NCI-H2081 (cell line): ENCODE measurements at regions not wholly inside any gene's neighbourhood (a gene's known extent, or its start where the extent isn't known, plus 50 kb on each side); places are given as distances from the start of the nearest gene placed in this dataset.

Experiments
- DNase-seq, 2 experiments: peaks; one replicate each; lab custom pipeline; 2025; lab: John Stamatoyannopoulos, UW

- no peak for DNase-seq
Measured at GRCh38 chr14:98707522-98707921, 564.5 kb downstream of the BCL11B start.

GRCh38 chr14:98708555-98708954 lies 563.4 kb downstream of the BCL11B start:
- no peak for DNase-seq

GRCh38 chr14:98711453-98711852 lies 560.5 kb downstream of the BCL11B start:
- no peak for DNase-seq

- DNase-seq, result no peak
Measured at GRCh38 chr14:98714626-98715425, 557.2 kb downstream of the BCL11B start.

GRCh38 chr14:98716133-98716532 lies 555.9 kb downstream of the BCL11B start:
- no peak for DNase-seq

- DNase-seq, result no peak
Measured at GRCh38 chr14:98721061-98721460, 550.9 kb downstream of the BCL11B start.

- no peak for DNase-seq
Measured at GRCh38 chr14:98724734-98725133, 547.3 kb downstream of the BCL11B start.

- no peak for DNase-seq
Measured at GRCh38 chr14:98725191-98725590, 546.8 kb downstream of the BCL11B start.

GRCh38 chr14:98725676-98726075 lies 546.3 kb downstream of the BCL11B start:
- no peak for DNase-seq

- DNase-seq, result no peak
Measured at GRCh38 chr14:98726585-98727405, 545.2 kb downstream of the BCL11B start.

GRCh38 chr14:98728024-98728423 lies 544.0 kb downstream of the BCL11B start:
- DNase-seq, result no peak

GRCh38 chr14:98728836-98729235 lies 543.2 kb downstream of the BCL11B start:
- no peak for DNase-seq

- no peak for DNase-seq
Measured at GRCh38 chr14:98731286-98731685, 540.7 kb downstream of the BCL11B start.

- no peak for DNase-seq
Measured at GRCh38 chr14:98731701-98732100, 540.3 kb downstream of the BCL11B start.

- DNase-seq, result no peak
Measured at GRCh38 chr14:98733536-98733935, 538.5 kb downstream of the BCL11B start.

- DNase-seq, result no peak
Measured at GRCh38 chr14:98736701-98737338, 535.2 kb downstream of the BCL11B start.

- no peak for DNase-seq
Measured at GRCh38 chr14:98741523-98741922, 530.5 kb downstream of the BCL11B start.

- no peak for DNase-seq
Measured at GRCh38 chr14:98742001-98742400, 530.0 kb downstream of the BCL11B start.

GRCh38 chr14:98743536-98743935 lies 528.5 kb downstream of the BCL11B start:
- DNase-seq, result no peak

GRCh38 chr14:98748966-98749365 lies 523.0 kb downstream of the BCL11B start:
- DNase-seq, result no peak

GRCh38 chr14:98751110-98751509 lies 520.9 kb downstream of the BCL11B start:
- DNase-seq, result no peak

GRCh38 chr14:98752660-98753059 lies 519.3 kb downstream of the BCL11B start:
- no peak for DNase-seq
